Suprapubic skin (tissue), 4 donors: ENCODE measurements at regions not wholly inside any gene's neighbourhood (a gene's known extent, or its start where the extent isn't known, plus 50 kb on each side); places are given as distances from the start of the nearest gene placed in this dataset.
"Not testable (repeated sequence)": the region's sequence is repeated elsewhere in the genome, so short reads cannot be mapped to it uniquely, and the experiment has no call there.

Experiments used
- EP300 ChIP-seq: sonication (generic); formaldehyde crosslinking; IDR thresholded peaks from one replicate; pipeline ENCODE4 v1.6.1; 2017; ENCODE audit warnings: antibody characterized with exemption
- POLR2A ChIP-seq, 2 donors: fragments of 450-650 bp; IDR thresholded peaks; one replicate each; pipeline ENCODE4 v1.6.1; 2017; ENCODE audit warnings: antibody characterized with exemption in 2 of 2, mild to moderate bottlenecking in 2 of 2, moderate library complexity in 2 of 2
- POLR2AphosphoS5 ChIP-seq, 3 donors: sonication (generic); formaldehyde crosslinking; IDR thresholded peaks; one replicate each; pipeline ENCODE4 v1.6.1; 2017; ENCODE audit warnings: antibody characterized with exemption in 3 of 3
- TF ChIP-seq, protein P1 (sequence below), 2 donors: fragments of 200-600 bp in 1 of 2; fragments of 450-650 bp in 1 of 2; sonication (generic) in 1 of 2; IDR thresholded peaks; one replicate each; pipeline ENCODE4 v1.5.1; 2016 to 2019; ENCODE audit warnings: antibody characterized with exemption in 2 of 2, mild to moderate bottlenecking in 1 of 2, moderate library complexity in 1 of 2

GRCh38 chr21:9675811-9676210 lies 845.6 kb upstream of the TPTE start:
- TF ChIP-seq POLR2A (IDR thresholded peaks at IDR 0.05); POLR2AphosphoS5 (IDR thresholded peaks at IDR 0.05); EP300: not testable (repeated sequence)
- TF ChIP-seq, protein P1, sequence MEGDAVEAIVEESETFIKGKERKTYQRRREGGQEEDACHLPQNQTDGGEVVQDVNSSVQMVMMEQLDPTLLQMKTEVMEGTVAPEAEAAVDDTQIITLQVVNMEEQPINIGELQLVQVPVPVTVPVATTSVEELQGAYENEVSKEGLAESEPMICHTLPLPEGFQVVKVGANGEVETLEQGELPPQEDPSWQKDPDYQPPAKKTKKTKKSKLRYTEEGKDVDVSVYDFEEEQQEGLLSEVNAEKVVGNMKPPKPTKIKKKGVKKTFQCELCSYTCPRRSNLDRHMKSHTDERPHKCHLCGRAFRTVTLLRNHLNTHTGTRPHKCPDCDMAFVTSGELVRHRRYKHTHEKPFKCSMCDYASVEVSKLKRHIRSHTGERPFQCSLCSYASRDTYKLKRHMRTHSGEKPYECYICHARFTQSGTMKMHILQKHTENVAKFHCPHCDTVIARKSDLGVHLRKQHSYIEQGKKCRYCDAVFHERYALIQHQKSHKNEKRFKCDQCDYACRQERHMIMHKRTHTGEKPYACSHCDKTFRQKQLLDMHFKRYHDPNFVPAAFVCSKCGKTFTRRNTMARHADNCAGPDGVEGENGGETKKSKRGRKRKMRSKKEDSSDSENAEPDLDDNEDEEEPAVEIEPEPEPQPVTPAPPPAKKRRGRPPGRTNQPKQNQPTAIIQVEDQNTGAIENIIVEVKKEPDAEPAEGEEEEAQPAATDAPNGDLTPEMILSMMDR (IDR thresholded peaks at IDR 0.05), result not testable (repeated sequence)
